Activated CD4-positive, alpha-beta T cell treated with anti-CD3 and anti-CD28 coated beads, Interleukin-10, Interleukin-2, amounts not matched to agents 100 ng/mL and 50 ng/mL, durations not matched to agents 16 hours and 8 hours (primary cell): ENCODE measurements at regions not wholly inside any gene's neighbourhood (a gene's known extent, or its start where the extent isn't known, plus 50 kb on each side); places are given as distances from the start of the nearest gene placed in this dataset.

Experiments used
- DNase-seq: peaks from one replicate; pipeline ENCODE4 v3.0.0-alpha.2; 2020

DNA sequence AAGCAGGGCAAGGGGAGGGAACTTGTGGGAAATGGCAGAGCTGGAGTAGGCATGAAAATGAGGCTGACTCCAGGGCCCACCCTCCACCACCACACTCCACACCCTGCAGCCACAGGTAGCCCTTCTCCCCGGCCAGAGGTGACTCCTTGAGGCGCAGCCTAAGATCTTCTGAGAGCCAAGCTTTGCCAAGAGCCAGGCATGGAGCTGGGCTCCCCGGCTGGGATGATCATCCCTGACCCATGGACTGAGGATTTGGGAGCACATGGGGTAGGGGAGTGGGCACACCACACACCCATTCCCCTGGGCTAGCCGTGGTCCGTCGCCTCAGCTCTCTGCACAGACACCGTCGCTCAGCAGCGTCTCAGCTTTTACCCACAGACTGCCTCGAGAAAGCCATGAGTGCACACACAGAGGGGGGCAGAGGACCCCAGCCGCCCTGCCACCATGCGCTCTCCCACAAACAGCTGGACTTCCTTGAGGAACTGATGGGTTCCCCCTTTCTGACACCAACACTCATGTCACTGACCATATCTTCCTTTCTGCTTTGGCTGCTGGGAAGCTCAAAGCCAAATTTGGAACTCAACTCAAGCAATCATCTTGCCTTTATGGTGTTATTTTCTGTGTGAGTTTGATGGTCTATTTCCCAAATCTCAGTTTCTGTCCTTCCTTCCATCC is 123.6 kb upstream of the RUNX3 start:
- DNase-seq: no peak

DNA sequence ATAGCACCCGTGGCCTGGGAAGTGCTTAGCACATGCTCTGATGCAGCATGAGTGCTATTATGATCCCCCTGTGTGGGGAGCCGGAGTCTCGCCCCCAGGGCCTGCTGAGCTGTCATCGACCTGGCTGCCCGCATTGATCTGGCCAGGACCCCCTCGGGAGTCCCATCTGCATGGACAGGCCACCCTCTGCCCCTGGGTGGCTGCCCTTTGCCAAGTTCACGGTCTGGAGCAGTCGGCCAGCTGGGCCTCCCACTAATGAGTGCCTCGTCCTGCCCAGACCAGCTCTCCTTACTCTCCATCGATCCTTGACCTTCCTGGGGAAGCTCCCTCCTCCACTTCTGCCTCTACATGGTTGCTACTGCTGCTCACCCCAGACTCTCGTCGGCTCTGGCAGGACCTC is 121.8 kb upstream of the RUNX3 start:
- DNase-seq: no peak

GRCh38 chr1:25051504-25051903 is 121.4 kb upstream of the RUNX3 start:
- DNase-seq: no peak

- DNase-seq: no peak
Observed at GRCh38 chr1:25050165-25050564, 120.1 kb upstream of the RUNX3 start.

DNA sequence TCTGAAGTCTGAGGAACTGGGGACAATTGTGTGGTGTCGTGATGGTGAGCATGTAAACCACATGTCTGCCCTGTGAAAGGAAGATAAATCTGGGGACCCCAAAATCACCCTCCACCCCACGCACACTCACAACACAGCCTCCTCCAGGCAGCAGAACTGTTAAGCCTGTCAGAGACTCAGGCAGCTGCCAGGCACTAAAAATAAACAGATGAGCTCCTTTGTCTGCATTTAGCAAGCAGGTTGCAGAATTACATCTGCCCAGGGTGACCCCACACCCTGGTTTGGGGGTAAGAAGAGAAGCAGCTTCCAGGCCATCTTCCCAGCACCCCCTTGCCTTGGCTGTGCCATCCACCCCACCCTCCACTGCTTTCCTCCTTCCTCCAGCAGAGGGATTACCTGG is 119.1 kb upstream of the RUNX3 start:
- no peak for DNase-seq

DNA sequence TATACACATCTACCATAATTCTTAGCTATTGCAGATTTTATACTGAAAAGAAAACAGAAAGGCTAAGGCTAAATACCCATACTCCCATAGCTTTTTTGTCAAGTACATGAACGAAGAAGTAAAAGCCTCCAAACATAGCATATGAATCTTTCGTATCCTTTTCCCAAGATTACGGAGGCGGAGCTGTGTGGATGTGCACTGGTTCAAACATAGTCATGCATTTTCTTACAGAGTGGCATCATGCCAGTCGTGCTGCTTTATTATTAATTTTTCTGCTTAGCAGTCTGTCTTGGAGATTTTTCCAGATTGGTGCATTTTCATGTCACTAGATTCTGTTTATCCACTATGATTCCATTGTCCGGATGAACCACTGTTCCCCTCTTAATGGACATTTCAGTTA is 118.7 kb upstream of the RUNX3 start:
- DNase-seq: no peak

DNA sequence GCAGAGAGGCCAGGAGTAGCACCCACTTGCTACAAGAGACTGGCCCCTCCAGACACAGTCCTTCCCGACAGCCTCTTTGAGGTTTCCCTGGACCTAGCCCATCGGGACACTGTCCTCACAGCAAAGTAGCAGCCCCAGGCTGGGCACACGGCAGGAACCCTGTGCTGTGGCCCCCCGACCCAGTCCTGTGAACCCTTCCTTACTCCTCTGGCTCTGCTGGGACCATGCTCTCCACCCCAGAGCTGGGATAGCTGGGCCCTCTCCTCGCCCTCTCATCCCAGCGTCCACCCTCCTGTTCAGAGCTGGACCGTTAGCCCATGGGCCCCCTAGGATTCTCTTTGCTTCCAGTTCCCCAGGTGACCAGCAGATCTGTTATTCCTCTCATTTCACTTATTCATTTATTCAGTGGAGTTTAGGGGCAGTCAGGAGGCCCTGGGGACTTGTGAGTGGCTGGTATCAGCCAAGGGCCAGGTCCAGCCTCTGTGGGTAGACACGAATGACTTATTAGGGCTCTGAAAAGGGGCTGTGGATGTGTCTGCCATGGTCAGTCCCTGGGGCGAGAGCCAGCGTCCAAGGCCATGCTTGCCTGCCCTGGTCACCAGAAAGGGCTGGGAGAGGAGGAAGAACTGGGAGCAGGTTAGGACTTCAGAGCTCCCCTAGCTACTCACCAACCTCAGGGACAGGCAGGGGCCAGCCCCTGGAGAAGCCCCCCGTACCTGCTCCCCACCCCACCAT is 117.6 kb upstream of the RUNX3 start:
- DNase-seq: no peak

DNA sequence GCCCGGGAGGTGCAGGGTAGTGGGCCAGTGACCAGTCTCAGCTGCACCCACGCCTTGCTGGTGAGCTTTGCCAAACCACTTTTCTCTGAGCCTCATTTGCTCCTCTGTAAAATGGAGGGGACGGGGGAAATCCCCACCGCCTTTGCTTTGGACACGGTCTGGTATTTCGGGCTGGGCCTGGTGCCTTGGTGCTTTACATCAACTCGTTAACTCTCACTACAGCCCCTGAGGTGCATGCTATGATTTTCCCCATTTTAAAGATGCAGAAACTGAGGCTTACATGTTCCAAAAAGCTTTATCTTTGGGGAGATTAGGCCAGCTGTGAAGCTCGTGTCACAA is 116.1 kb upstream of the RUNX3 start:
- DNase-seq: no peak

- DNase-seq: no peak
Observed at GRCh38 chr1:25045480-25046193, 115.6 kb upstream of the RUNX3 start.

DNA sequence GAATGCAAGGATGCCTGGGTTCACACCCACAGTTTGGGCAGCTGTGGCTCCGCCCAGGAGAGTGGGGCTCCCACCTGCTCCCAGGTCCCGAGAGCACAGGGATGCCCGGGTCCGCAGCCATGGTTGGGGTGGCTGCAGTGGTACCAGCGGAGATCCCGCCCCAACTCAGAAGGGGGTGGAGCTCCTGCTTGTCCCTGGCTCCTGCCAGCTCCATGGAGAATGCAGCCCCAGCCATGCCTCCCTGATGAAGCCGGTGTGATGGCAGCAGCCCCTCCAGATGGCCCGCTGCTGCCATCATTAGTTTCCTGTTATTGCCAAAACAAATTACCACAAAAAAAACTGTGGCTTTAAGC is 113.1 kb upstream of the RUNX3 start:
- DNase-seq: no peak

DNA sequence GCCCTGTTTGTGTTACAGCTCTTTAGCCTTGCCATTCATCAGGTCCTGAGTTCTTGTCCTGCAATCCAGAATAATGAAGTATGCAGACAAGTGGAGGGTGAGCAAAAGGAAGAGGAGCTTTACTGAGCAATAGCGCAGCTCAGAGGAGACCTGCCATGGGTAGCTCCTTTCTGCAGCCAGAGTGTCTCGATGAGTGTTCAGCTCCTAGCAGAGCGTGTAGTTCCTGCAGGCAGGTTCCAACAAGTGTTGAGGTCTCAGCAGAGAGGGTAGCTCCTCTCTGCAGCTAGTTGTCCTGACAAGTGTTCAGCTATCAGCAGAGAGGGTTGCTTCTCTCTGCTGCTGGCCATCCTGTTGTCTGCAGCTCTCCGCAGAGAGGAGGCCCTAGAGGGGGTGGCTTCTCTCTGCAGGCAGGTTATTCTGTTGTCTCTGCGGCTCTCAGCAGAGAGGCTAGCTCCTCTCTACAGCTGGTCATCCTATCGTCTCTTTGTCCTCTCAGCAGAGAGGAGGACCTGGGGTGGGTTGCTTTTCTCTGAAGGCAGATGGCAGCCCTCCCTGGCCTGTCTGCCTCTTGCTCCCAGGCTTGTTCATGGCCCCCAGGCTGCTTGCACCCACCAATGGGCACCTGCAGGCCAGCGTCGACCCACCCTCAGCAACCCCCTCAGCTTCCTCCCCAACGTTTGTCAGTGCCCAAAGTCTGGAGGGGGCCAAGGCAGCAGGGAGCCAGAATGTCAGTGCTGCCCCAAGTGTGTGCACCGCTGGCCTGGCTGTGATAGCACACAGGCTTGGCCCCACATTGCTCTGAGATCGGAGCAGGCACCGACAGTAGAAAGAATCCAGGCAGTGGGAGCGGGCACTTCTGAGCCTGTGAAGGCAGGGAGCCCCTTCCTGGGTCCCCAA is 112.5 kb upstream of the RUNX3 start:
- no peak for DNase-seq

DNA sequence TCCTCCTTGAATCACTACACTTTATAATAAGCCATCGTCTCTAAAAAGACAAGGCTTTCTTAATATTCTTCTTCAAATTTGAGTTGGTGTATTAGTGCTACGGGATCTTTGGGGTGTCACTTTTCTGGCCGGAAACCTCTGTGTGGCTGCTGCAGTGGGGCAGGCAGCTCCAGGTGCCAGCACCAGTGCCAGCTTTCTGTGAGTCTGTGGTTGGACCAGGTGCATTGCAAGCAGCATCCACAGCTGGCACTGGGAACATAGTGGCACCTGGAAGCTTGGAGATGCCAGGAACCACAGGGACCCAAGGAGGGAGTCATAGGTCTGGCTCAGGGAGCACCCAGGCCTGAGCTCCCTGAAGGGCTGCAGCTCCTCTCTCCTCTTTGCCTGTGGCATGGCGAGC is 111.8 kb upstream of the RUNX3 start:
- DNase-seq: no peak

GRCh38 chr1:25040122-25040685 is 110.1 kb upstream of the RUNX3 start:
- no peak for DNase-seq

GRCh38 chr1:25039229-25039628 is 109.2 kb upstream of the RUNX3 start:
- DNase-seq: no peak

DNA sequence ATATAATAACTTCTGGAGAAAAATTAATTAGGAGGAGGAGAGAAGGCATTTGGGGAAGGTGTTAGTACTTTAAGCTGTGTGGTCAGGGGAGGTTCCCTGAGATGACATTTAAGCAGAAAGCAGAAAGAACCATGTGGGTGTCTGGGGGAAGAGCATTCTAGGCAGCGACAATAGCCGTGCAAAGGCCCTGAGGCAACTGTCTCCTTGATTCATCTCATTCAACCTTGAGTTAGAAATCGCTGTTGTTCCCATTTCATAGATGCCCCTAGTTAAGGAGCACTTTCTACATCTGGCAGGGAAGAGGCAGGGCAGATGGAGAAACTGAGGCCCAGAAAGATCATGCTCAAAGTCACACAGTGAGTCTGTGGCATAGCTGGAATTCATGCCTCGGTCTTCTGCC is 108.6 kb upstream of the RUNX3 start:
- no peak for DNase-seq

GRCh38 chr1:25037174-25038074 is 107.3 kb upstream of the RUNX3 start:
- DNase-seq: peak; percentile 85

- DNase-seq: no peak
Observed at GRCh38 chr1:25036117-25036546, 106.1 kb upstream of the RUNX3 start.

- DNase-seq: no peak
Observed at GRCh38 chr1:25035523-25036116, 105.5 kb upstream of the RUNX3 start.

DNA sequence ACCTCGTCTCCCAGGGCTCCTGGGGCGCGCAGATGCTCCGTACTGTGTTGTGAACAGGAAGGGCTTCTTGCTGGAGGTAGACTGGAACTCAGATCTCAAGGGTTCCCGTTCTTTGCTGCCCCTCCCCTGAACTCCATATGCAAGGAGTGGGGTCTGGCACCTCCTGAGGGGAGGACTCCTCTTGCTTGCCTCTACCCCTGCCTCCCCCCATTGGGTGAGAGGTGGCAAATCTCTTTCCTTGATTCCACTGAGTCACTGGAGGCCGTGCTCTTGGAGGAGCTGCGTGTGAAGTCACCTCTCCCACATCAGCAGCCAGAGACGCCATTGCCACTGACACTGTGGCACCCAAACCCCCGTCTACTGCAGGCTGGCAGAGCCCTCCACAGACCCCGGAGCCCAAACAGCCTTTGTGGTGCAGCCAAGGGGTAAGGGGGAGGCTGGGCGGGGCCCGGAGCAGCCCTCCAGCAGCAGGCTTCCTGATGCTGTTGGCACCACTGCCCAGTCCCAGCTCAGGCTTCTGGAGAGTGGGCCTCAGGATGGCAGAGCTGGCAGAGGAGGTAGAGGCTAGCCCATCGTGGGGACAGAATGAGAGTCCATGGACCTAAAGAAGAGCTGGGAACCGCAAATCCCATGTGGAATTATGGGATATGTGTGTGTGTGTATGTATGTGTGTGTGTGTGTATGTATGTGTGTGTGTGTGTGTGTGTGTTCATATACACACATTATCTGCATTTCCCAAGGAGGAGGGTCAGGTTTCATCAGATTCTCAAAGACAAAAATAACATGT is 104.9 kb upstream of the RUNX3 start:
- DNase-seq: no peak
